ENCODE measurements at regions not wholly inside any gene's neighbourhood (a gene's known extent, or its start where the extent isn't known, plus 50 kb on each side); places are given as distances from the start of the nearest gene placed in this dataset.

DNA sequence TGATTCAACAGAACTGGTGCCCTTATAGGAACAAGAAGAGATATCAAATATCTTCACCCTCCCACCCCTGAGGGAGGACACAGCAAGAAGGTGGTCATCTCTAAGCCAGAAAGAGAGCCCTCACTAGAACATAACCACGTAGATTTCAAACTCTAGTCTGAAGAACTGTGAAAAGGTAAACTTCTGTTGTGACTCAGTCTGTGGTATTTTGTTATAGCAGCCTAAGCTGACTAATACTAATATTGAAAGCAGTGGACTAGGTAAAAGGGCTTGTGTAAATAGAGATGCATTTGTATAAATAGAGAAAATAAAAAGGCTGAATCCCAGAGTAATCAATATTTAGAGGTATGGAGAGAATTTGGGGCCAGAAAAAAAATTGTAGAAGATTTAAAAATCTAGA, 157.6 kb upstream of the CCNH start:
- ATAC-seq: no peak

More for the DNA sequence above, 157.6 kb upstream of the CCNH start:
- Histone ChIP-seq H3K27ac (ENCODE audit: low read depth) (no peak overlapping the region), H3K4me3 (no peak overlapping the region), H3K36me3 (ENCODE audit: insufficient read depth) (no peaks in the 10 kb centered on the region), H3K27me3 (ENCODE audit: insufficient read depth) (no peaks in the 10 kb centered on the region), H3F3A (replicated peaks; ENCODE audit: low read depth) (no peaks in the 10 kb centered on the region), H4K20me1 (replicated peaks; ENCODE audit: insufficient read depth) (no peaks in the 10 kb centered on the region), H3K79me2 (replicated peaks; ENCODE audit: insufficient read depth) (no peaks in the 10 kb centered on the region), H3K4me2 (no peak overlapping the region), H2AFZ (no peak overlapping the region), H3K9me2 (ENCODE audit: insufficient read depth) (no peaks in the 10 kb centered on the region; the same call in 1 of the 2 replicates), H3K4me1 (ENCODE audit: insufficient read depth) (no peaks in the 10 kb centered on the region; the same call in 1 of the 2 replicates)
- Mint-ChIP-seq H3K9me3 (no peaks in the 10 kb centered on the region), H3K4me3 (no peak overlapping the region), H3K4me1 (no peaks in the 10 kb centered on the region), H3K27ac (no peak overlapping the region), H3K36me3 (ENCODE audit: low read depth) (no peaks in the 10 kb centered on the region), H3K27me3 (ENCODE audit: insufficient read depth, low read depth, poor library complexity) (no peaks in the 10 kb centered on the region)
- TF ChIP-seq EZH2phosphoT487 (IDR thresholded peaks at IDR 0.05; ENCODE audit: unreplicated experiment): no peak
- TF ChIP-seq EZH2 (IDR thresholded peaks at IDR 0.05; ENCODE audit: low read depth, unreplicated experiment): no peak
- TF ChIP-seq POLR2AphosphoS5 (IDR thresholded peaks at IDR 0.05; ENCODE audit: low read depth): no peak
- no peak for TF ChIP-seq STAT1 (IDR thresholded peaks at IDR 0.05; ENCODE audit: unreplicated experiment)
- TF ChIP-seq NANOG (IDR thresholded peaks at IDR 0.05; ENCODE audit: borderline replicate concordance): no peak
- TF ChIP-seq, protein P1, sequence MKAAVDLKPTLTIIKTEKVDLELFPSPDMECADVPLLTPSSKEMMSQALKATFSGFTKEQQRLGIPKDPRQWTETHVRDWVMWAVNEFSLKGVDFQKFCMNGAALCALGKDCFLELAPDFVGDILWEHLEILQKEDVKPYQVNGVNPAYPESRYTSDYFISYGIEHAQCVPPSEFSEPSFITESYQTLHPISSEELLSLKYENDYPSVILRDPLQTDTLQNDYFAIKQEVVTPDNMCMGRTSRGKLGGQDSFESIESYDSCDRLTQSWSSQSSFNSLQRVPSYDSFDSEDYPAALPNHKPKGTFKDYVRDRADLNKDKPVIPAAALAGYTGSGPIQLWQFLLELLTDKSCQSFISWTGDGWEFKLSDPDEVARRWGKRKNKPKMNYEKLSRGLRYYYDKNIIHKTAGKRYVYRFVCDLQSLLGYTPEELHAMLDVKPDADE (IDR thresholded peaks at IDR 0.05): no peak
- TF ChIP-seq ZNF114 (CRISPR knock-in tag; IDR thresholded peaks at IDR 0.05): no peak
- TF ChIP-seq, protein P2, sequence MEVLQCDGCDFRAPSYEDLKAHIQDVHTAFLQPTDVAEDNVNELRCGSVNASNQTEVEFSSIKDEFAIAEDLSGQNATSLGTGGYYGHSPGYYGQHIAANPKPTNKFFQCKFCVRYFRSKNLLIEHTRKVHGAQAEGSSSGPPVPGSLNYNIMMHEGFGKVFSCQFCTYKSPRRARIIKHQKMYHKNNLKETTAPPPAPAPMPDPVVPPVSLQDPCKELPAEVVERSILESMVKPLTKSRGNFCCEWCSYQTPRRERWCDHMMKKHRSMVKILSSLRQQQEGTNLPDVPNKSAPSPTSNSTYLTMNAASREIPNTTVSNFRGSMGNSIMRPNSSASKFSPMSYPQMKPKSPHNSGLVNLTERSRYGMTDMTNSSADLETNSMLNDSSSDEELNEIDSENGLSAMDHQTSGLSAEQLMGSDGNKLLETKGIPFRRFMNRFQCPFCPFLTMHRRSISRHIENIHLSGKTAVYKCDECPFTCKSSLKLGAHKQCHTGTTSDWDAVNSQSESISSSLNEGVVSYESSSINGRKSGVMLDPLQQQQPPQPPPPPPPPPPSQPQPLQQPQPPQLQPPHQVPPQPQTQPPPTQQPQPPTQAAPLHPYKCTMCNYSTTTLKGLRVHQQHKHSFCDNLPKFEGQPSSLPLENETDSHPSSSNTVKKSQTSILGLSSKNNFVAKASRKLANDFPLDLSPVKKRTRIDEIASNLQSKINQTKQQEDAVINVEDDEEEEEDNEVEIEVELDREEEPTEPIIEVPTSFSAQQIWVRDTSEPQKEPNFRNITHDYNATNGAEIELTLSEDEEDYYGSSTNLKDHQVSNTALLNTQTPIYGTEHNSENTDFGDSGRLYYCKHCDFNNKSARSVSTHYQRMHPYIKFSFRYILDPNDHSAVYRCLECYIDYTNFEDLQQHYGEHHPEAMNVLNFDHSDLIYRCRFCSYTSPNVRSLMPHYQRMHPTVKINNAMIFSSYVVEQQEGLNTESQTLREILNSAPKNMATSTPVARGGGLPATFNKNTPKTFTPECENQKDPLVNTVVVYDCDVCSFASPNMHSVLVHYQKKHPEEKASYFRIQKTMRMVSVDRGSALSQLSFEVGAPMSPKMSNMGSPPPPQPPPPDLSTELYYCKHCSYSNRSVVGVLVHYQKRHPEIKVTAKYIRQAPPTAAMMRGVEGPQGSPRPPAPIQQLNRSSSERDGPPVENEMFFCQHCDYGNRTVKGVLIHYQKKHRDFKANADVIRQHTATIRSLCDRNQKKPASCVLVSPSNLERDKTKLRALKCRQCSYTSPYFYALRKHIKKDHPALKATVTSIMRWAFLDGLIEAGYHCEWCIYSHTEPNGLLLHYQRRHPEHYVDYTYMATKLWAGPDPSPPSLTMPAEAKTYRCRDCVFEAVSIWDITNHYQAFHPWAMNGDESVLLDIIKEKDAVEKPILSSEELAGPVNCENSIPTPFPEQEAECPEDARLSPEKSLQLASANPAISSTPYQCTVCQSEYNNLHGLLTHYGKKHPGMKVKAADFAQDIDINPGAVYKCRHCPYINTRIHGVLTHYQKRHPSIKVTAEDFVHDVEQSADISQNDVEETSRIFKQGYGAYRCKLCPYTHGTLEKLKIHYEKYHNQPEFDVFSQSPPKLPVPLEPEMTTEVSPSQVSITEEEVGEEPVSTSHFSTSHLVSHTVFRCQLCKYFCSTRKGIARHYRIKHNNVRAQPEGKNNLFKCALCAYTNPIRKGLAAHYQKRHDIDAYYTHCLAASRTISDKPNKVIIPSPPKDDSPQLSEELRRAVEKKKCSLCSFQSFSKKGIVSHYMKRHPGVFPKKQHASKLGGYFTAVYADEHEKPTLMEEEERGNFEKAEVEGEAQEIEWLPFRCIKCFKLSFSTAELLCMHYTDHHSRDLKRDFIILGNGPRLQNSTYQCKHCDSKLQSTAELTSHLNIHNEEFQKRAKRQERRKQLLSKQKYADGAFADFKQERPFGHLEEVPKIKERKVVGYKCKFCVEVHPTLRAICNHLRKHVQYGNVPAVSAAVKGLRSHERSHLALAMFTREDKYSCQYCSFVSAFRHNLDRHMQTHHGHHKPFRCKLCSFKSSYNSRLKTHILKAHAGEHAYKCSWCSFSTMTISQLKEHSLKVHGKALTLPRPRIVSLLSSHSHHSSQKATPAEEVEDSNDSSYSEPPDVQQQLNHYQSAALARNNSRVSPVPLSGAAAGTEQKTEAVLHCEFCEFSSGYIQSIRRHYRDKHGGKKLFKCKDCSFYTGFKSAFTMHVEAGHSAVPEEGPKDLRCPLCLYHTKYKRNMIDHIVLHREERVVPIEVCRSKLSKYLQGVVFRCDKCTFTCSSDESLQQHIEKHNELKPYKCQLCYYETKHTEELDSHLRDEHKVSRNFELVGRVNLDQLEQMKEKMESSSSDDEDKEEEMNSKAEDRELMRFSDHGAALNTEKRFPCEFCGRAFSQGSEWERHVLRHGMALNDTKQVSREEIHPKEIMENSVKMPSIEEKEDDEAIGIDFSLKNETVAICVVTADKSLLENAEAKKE (CRISPR knock-in tag; IDR thresholded peaks at IDR 0.05): no peak
- TF ChIP-seq, protein P3, sequence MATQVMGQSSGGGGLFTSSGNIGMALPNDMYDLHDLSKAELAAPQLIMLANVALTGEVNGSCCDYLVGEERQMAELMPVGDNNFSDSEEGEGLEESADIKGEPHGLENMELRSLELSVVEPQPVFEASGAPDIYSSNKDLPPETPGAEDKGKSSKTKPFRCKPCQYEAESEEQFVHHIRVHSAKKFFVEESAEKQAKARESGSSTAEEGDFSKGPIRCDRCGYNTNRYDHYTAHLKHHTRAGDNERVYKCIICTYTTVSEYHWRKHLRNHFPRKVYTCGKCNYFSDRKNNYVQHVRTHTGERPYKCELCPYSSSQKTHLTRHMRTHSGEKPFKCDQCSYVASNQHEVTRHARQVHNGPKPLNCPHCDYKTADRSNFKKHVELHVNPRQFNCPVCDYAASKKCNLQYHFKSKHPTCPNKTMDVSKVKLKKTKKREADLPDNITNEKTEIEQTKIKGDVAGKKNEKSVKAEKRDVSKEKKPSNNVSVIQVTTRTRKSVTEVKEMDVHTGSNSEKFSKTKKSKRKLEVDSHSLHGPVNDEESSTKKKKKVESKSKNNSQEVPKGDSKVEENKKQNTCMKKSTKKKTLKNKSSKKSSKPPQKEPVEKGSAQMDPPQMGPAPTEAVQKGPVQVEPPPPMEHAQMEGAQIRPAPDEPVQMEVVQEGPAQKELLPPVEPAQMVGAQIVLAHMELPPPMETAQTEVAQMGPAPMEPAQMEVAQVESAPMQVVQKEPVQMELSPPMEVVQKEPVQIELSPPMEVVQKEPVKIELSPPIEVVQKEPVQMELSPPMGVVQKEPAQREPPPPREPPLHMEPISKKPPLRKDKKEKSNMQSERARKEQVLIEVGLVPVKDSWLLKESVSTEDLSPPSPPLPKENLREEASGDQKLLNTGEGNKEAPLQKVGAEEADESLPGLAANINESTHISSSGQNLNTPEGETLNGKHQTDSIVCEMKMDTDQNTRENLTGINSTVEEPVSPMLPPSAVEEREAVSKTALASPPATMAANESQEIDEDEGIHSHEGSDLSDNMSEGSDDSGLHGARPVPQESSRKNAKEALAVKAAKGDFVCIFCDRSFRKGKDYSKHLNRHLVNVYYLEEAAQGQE (IDR thresholded peaks at IDR 0.05; ENCODE audit: unreplicated experiment): no peak
- no peak for TF ChIP-seq CREB1 (CRISPR knock-in tag; IDR thresholded peaks at IDR 0.05; ENCODE audit: low read depth)
- TF ChIP-seq ZNF331 (CRISPR knock-in tag; IDR thresholded peaks at IDR 0.05; ENCODE audit: low read depth): no peak
- TF ChIP-seq JUNB (IDR thresholded peaks at IDR 0.05; ENCODE audit: unreplicated experiment): no peak
- TF ChIP-seq, protein P4, sequence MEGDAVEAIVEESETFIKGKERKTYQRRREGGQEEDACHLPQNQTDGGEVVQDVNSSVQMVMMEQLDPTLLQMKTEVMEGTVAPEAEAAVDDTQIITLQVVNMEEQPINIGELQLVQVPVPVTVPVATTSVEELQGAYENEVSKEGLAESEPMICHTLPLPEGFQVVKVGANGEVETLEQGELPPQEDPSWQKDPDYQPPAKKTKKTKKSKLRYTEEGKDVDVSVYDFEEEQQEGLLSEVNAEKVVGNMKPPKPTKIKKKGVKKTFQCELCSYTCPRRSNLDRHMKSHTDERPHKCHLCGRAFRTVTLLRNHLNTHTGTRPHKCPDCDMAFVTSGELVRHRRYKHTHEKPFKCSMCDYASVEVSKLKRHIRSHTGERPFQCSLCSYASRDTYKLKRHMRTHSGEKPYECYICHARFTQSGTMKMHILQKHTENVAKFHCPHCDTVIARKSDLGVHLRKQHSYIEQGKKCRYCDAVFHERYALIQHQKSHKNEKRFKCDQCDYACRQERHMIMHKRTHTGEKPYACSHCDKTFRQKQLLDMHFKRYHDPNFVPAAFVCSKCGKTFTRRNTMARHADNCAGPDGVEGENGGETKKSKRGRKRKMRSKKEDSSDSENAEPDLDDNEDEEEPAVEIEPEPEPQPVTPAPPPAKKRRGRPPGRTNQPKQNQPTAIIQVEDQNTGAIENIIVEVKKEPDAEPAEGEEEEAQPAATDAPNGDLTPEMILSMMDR (conservative IDR thresholded peaks at IDR 0.05; ENCODE audit: low read depth in 2 of 2): no peak
- no peak for DNase-seq (ENCODE audit: low spot score)

Measured in GM23338 (cell line).